ENCODE measurements at regions not wholly inside any gene's neighbourhood (a gene's known extent, or its start where the extent isn't known, plus 50 kb on each side); places are given as distances from the start of the nearest gene placed in this dataset.
A peak's percentile ranks its signal among the peaks of the same experiment; 100 is the strongest.

- DNase-seq (ENCODE audit: low spot score): peak; percentile 55
Measured at GRCh38 chr7:130970196-130970595, 236.2 kb upstream of the KLF14 start.

- DNase-seq (ENCODE audit: low spot score): no peak
Measured at GRCh38 chr7:130970696-130971095, 236.7 kb upstream of the KLF14 start.

DNA sequence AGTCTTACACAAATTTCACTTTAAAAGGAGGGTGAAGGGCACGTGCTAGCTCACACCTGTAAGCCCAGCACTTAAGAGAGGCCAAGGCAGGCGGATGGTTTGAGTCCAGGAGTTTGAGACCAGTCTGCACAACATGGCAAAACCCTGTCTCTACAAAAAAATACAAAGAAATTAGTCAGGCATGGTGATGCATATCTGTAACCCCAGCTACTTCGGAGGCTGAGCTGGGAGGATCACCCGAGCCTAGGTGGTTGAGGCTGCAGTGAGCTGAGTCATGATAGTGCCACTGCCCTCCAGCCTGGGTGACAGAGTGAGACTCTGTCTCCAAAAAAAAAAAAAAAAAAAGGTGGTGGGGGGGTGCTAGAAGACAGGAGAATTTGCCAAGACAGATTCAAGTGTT is 237.3 kb upstream of the KLF14 start:
- DNase-seq (ENCODE audit: low spot score): peak; percentile 63

DNA sequence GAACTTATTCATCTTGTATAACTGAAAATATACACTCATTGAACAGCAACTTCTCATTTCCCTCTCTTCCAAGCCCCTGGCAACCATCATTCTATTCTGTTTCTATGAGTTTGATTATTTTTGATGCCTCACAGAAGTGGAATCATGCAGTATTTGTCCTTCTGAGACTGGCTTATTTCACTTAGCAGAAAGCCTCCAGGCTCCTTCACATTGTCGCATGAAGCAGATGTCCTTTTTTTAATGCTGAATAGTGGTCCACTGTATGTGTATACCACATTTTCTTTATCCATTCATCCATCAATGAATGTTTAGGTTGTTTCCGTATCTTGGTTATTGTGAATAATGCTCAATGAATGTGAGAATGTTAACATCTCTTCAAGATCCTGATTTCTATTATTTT is 238.2 kb upstream of the KLF14 start:
- no peak for DNase-seq (ENCODE audit: low spot score)

DNA sequence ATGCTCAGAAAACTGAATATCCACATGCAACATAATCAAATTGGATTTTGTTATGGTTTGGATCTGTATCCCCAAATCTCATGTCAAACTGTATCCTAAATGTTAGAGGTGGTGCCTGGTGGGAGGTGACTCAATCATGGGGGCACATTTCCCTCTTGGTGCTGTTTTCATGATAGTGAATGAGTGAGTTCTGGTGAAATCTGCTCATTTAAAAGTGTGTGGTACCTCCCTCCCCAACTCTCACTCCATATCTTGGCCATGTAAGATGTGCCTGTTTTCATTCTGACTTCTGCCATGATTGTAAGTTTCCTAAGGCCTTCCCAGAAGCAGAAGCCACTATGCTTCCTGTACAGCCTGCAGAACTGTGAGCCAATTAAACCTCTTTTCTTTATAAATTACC is 239.6 kb upstream of the KLF14 start:
- no peak for DNase-seq (ENCODE audit: low spot score)

DNA sequence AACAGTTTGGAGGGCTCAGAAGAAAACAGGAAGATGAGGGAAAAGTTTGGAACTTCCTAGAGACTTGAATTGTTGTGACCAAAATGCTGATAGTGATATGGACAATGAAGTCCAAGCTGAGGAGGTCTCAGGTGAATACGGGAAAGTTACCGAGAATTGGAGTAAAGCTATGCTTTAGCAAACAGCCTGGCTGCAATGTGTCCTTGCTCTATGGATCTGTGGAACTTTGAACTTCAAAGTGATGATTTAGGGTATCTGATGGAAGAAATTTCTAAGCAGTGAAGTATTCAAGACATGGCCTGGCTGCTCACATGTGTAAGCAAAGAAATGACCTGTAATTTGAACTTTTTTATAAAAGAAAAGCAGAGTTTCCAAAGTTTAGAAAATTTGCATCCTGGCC is 240.2 kb upstream of the KLF14 start:
- no peak for DNase-seq (ENCODE audit: low spot score)

DNA sequence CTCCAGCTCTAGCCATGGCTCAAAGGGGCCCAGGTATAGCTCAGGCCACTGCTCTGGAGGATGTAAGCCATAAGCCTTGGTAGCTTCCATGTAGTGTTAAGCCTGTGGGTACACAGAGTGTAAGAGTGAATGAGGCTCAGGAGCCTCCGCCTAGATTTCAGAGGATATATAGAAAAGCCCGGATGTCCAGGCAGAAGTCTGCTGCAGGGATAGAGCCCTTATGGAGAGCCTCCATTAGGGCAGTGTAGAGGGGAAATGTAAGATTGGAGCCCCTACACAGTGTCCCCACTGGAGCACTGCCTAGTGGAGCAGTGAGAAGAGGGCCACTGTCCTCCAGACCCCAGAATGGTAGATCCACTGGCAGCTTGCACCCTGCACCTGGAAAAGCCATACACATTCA is 240.8 kb upstream of the KLF14 start:
- DNase-seq (ENCODE audit: low spot score): no peak

DNA sequence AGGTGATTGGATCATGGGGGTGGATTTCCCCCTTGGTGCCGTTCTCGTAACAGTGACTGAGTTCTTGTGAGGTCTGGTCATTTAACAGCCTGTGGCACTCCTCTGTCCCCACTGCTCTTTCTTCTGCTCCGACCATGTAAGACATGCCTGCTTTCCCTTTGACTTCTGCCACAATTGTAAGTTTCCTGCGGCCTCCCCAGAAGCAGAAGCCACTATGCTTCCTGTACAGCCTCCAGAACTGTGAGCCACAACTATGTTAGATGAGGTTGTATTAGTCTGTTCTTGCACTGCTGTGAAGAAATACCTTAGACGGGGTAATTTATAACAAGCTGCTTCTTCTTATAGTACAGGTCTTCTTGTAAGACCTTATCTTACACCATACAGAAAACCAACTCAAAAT is 241.7 kb upstream of the KLF14 start:
- no peak for DNase-seq (ENCODE audit: low spot score)

DNA sequence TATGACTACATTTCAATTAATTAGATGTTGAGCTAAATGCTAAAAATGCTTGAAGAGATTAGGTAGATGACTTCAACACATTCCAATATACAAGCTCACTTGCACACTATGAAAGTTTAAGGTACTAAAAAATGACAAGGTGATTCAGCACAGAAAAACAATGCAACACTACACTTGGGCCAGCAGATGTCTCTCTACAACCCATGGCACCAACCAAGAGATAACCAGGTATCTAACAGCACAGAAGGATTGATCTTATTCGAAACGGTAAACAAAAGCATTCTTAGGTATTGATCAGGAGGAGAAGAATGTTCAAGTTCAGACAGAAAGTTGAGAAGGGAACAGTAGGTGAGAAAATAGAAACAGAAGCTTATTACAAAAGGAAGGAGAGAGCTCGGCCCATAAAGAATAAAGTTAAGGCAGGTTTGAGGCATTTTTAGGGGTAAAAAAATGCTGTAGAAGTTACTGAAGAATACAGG is 248.2 kb upstream of the KLF14 start:
- DNase-seq (ENCODE audit: low spot score): peak; percentile 72

DNA sequence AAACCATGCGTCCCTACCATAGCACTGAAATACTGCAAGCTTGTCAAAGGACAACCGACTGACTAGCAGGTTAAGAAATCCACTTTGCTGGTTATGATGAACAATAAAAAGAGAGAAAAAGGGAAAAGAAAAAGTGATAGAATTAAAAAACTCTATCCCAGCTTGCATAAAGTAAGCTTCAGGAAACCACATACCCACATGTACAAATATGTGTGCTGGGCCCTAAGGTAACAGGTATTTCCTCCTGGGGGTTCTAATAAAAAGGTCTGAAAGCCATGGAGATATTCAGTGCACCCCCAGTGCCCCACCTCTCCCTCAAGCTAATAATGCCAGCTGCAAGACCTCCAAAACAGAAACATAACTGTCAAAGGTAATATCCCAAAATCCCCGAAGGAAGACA is 248.6 kb upstream of the KLF14 start:
- no peak for DNase-seq (ENCODE audit: low spot score)

DNA sequence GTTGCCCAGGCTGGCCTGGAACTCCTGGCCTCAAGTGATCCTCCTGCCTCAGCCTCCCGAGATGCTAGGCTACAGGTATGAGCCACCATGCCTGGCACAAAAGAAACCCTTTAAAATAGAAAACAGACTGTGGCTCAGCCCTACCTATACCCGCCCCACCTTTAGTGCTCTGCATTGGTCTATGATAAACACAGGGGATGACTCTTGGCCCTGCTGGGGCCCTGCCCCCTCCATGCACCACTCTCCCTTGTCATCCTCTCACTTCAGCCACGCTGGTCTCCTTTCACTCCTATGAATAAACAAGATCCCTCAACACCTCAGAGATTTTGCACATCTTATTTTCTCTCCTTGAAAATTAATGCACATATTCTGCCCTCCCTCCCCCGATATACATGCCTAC is 251.4 kb upstream of the KLF14 start:
- peak; percentile 62 for DNase-seq (ENCODE audit: low spot score)

DNA sequence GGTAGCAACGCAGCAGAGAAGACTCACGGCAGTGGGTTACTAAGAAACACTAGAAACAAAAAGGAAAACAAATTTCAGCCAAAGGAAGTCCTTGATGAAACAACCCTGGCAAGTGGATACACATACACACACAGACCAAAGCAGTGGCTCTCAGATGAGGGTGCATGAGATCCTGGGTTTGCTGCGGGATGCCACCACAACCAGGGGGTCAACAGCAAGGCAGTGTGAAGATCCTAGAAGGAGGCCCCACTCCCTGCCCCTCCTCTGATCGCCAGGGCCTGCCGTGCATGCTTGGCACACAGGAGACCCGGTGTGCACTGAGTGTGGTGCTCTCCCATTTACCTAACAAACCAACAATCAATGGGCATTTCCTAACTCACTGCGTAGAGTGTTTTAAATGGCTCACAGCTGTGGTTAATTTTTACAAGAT is 252.3 kb upstream of the KLF14 start:
- DNase-seq (ENCODE audit: low spot score): peak; percentile 74

- no peak for DNase-seq (ENCODE audit: low spot score)
Measured at GRCh38 chr7:130987092-130987491, 253.1 kb upstream of the KLF14 start.

DNA sequence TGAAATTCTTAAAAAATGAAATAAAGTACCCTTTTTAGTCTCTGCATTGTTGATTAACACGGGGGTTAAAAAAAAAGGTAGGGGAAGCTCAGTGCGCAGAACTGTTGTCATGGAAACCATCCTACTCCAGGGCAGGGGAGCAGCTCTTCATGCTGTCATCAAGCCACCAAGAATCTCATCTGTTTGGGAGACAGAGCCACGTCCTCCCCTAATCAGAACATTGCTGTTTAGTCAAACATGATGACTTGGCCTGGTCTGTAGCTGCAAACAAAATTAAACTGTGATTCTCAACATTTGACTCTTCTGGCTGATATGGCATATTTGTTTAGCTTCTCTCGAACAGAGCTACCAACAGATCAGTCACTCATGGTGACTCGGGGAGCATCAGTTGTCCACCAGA is 254.4 kb upstream of the KLF14 start:
- peak; percentile 85 for DNase-seq (ENCODE audit: low spot score)

DNA sequence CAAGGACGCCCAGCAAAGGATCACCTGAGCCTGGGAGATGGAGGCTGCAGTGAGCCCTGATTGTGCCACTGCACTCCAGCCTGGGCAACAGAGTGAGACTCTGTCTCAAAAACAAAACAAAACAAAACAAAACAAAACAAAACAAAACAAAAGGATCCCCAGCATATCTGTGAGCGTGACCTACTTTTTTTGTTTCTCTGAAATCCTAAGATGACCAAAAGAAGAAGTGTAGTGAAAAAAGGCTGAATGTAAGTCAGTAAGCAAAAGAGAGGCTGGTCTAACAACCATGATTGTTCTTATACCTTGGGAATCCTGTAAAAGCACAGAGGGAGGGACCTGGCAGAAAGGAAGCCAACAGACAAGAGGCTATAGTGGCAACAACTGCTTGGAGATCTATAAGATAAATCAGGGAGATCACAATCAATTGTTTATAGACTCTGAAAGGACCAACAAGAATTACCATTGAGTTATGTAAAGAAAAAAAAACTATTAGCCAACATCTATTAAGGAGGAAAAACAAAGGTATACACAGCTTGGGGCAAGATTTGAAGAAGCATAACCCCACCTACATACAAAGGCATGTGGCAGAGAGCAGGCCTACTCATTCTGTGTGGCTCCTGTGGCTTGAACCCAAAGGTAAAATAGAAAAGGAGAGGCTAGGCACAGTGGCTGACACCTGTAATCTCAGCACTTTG is 255.2 kb upstream of the KLF14 start:
- DNase-seq (ENCODE audit: low spot score): peak; percentile 51

- peak; percentile 75 for DNase-seq (ENCODE audit: low spot score)
Measured at GRCh38 chr7:130990178-130990832, 256.3 kb upstream of the KLF14 start.

GRCh38 chr7:130993671-130994365 is 259.8 kb upstream of the KLF14 start:
- DNase-seq (ENCODE audit: low spot score): no peak

- DNase-seq (ENCODE audit: low spot score): peak; percentile 49
Measured at GRCh38 chr7:130994378-130995115, 260.5 kb upstream of the KLF14 start.

GRCh38 chr7:130995252-130996081 is 261.5 kb upstream of the KLF14 start:
- peak; percentile 54 for DNase-seq (ENCODE audit: low spot score)

DNA sequence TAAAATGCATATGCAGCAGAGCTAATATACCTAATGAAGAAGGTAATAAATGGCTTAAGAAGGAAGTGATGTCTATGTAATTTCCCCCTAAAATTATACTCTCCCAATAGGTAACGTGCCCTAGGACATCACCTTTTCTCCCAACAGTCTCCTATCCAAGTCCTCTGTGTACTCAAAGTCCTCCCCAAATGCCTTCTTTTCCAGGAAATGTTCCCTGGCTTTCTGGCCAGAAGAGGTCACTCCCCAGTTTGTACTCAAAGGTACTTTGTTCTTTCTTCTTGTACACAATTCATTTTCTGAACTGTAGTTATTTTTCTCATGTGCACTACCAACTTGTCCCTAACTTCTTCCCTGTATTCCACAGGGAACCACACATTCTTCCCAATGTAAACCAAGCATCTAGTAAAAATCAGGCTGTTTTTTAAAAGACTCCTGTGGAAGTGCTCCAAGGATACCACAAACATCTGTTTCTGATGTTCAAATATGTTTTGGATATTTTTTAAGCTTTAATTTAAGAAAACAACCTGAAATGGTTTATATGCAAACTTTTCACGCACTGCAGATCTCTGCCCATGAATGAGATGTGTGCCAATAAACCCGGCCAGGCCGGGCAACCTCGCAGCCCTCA is 262.3 kb upstream of the KLF14 start:
- no peak for DNase-seq (ENCODE audit: low spot score)

DNA sequence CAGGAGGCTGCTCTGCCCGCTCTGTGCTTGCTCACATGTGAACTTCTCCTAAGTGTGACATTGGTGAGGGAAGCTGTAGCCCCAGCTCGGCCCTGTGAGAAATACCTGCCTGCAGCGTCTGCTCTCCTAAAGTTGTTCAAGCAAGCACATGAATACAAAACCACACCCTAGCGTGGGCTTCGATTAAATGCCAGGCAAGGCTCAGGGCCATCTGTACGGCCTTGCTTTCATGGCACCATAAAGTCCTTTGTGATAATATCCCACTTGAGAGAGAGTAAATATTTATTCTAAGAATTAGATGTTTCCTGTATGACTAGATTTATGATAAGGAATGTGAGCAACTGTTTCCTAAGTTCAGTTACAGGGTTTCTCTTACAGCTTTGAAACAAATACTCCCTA is 262.8 kb upstream of the KLF14 start:
- DNase-seq (ENCODE audit: low spot score): peak; percentile 68

All from CD4-positive, alpha-beta T cell treated with Interleukin-2 at 100 ng/mL for 4 hours (primary cell).